Cardiac fibroblast (primary cell): ENCODE measurements at regions not wholly inside any gene's neighbourhood (a gene's known extent, or its start where the extent isn't known, plus 50 kb on each side); places are given as distances from the start of the nearest gene placed in this dataset.

ENCODE experiments used
- DNase-seq, 2 donors: peaks; one replicate each; pipeline versions ENCODE4 v3.0.0 to v3.0.0-alpha.2; 2010; ENCODE audit warnings: low read depth in 2 of 2
- H3K4me3 ChIP-seq, 2 donors: replicated peaks in 1 of 2; 1 replicate in 1 of 2; 2 replicates in 1 of 2; pipeline ENCODE4 v1.5.1; 2011; ENCODE audit warnings: low read depth in 2 of 2, low read length in 2 of 2, mild to moderate bottlenecking in 2 of 2, moderate library complexity in 1 of 2
- TF ChIP-seq, protein P1 (sequence below): IDR thresholded peaks from one replicate; pipeline ENCODE4 v1.5.1; 2011; ENCODE audit warnings: low read depth, mild to moderate bottlenecking, low read length, inconsistent platforms

GRCh38 chr5:5005353-5005752 is 134.8 kb upstream of the ADAMTS16 start:
- TF ChIP-seq, protein P1, sequence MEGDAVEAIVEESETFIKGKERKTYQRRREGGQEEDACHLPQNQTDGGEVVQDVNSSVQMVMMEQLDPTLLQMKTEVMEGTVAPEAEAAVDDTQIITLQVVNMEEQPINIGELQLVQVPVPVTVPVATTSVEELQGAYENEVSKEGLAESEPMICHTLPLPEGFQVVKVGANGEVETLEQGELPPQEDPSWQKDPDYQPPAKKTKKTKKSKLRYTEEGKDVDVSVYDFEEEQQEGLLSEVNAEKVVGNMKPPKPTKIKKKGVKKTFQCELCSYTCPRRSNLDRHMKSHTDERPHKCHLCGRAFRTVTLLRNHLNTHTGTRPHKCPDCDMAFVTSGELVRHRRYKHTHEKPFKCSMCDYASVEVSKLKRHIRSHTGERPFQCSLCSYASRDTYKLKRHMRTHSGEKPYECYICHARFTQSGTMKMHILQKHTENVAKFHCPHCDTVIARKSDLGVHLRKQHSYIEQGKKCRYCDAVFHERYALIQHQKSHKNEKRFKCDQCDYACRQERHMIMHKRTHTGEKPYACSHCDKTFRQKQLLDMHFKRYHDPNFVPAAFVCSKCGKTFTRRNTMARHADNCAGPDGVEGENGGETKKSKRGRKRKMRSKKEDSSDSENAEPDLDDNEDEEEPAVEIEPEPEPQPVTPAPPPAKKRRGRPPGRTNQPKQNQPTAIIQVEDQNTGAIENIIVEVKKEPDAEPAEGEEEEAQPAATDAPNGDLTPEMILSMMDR: no peak
- DNase-seq: no peak
- H3K4me3 ChIP-seq: no peak overlapping the region

DNA sequence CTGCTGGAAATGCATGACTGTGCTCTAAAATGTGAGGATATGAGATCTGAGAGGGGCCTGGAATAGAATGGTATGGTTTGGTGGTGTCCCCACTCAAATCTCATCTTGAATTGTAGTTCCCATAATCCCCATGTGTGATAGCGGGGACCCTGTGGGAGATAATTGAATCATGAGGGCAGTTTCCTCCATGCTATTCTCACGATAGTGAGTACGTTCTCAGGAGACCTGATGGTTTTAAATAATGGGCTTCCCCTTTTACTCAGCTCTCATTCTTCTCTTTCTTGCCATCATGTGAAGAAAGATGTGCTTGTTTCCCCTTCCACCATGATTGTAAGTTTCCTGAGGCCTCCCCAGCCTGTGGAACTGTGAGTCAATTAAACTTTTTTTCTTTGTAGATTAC is 133.6 kb upstream of the ADAMTS16 start:
- TF ChIP-seq, protein P1: no peak
- DNase-seq: no peak
- H3K4me3 ChIP-seq: no peak overlapping the region

GRCh38 chr5:5009240-5009639 is 130.9 kb upstream of the ADAMTS16 start:
- TF ChIP-seq, protein P1: no peak
- no peak for DNase-seq
- H3K4me3 ChIP-seq: no peak overlapping the region

GRCh38 chr5:5011151-5011550 is 129.0 kb upstream of the ADAMTS16 start:
- TF ChIP-seq, protein P1: no peak
- H3K4me3 ChIP-seq: no peak overlapping the region
- DNase-seq: no peak

DNA sequence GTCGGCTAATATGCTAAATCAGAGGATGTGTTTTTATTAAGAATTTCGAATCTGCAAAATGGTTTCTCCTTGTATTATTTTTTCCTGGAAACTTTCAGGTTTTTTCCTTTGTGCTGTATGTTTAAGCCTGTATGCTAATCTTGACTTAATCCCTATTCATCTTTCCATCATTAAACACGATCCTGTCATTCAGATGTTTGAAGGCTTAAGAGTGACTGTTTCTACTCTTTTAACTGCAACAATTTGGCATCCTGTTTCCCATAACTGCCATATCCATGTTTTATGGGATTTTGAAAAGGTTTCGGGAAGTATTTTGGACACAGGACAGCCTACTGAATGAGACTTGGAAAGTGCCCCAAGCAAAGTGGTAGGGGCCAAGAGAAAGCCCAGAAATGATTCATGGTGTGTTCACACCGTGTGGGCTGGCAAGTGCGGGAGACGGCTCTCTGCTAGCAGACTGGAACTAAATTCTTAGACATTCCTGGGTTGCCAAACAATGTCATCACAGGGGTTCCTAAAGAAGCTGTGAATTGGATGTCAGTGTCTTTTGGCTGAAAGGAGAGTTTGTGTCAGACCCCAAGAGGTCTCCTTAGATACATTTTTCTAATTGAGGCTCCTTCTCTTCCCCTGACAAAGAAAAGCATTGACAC is 125.4 kb upstream of the ADAMTS16 start:
- TF ChIP-seq, protein P1: no peak
- DNase-seq: peak in 1 of 2 donors; percentile 2
- no peak overlapping the region for H3K4me3 ChIP-seq

GRCh38 chr5:5017827-5018577 is 122.1 kb upstream of the ADAMTS16 start:
- TF ChIP-seq, protein P1: no peak
- H3K4me3 ChIP-seq: no peak overlapping the region
- DNase-seq: no peak
